Hepatocyte (in vitro differentiated cells): ENCODE measurements at regions not wholly inside any gene's neighbourhood (a gene's known extent, or its start where the extent isn't known, plus 50 kb on each side); places are given as distances from the start of the nearest gene placed in this dataset.
"Not testable (repeated sequence)": the region's sequence is repeated elsewhere in the genome, so short reads cannot be mapped to it uniquely, and the experiment has no call there.

Source experiments
- CTCF ChIP-seq: fragments of 200-600 bp; sonication (generic); IDR thresholded peaks from 2 replicates; pipeline ENCODE4 v1.5.1; 2016; ENCODE audit warnings: antibody characterized with exemption, mild to moderate bottlenecking; ENCODE audit not compliant: poor library complexity
- EZH2 ChIP-seq: fragments of 200-600 bp; sonication (generic); IDR thresholded peaks from 2 replicates; pipeline ENCODE4 v1.6.1; 2016; ENCODE audit warnings: antibody characterized with exemption, mild to moderate bottlenecking, borderline replicate concordance
- EZH2phosphoT487 ChIP-seq: fragments of 200-600 bp; sonication (generic); IDR thresholded peaks from one replicate; pipeline ENCODE4 v1.6.1; 2018; ENCODE audit warnings: antibody characterized with exemption, mild to moderate bottlenecking, low read depth, moderate library complexity; ENCODE audit not compliant: unreplicated experiment, severe bottlenecking

DNA sequence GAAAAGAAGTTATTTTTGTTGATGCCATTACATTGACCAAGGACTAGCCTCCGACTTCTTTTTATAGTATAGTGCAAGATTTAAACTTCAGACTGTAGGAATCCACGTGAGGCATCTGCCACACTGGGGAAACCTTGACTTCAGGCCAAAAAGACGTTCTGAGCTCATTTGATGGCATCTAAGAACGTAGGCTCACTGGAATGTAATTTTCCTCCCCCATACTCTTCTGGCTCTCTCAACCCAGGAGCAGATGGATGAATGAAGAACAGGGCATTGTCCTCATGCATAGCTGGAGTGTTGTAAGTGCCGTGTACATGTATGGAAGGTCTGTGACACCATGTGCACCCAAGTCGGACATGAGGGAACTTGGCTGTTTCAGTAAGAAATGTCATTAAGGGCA is 72.8 kb upstream of the IKBKE start:
- TF ChIP-seq CTCF, EZH2, EZH2phosphoT487: not testable (repeated sequence)
